Hepatic stellate cell (primary cell): ENCODE measurements at regions not wholly inside any gene's neighbourhood (a gene's known extent, or its start where the extent isn't known, plus 50 kb on each side); places are given as distances from the start of the nearest gene placed in this dataset.

Experiments used
- DNase-seq: peaks from one replicate; pipeline ENCODE4 v3.0.0; 2011; ENCODE audit warnings: low spot score

DNA sequence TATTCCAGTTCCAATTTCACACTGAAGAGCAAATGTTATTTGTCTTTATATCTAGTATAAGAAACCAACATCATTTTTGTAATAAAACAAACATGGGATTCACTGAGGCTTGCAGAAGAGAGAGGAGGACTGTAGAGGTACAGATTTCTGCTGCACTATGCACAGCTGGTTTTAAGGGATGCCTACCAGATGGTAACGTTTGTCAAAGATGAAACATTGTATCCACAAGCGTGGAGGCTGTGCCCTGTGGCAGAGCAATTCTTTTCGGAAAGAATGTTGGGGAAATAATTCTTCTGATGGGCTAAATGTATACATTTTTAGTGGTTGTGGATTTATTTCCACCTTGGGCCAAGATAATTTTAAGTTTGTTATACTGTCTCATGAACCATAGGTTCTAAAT lies 272.4 kb downstream of the DUSP10 start:
- DNase-seq, result no peak

DNA sequence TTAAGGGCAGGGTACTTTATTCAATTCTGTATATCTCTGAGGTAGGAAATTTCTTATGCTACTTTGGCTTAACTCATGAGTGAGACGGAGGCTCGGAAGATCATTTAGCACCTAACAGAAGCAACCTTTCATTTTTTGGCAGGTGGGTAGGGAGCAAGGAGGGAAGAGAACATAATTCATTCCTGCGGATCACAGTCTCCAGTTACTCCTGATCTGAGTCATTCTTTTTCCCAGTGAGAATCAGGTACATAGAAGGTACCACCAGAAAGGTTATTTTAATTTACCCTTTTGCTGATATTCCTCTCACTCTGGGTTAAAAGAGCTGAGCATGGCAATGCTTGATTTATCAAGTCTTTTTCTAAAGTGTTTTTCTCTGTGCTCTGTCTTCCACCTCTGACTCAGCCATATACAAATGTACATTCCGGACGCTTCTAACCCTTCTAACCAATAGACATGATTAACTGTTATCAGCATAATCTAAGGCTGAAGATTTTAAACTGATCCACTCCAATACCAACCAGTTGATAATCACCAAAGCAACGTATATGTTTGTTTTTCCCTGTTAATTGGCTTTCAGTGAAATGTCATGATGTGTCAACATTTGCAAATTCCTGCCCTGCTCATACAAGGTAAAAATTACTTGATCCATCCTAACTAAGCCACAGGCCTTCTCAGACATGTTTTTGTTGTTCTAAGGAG lies 271.7 kb downstream of the DUSP10 start:
- no peak for DNase-seq

DNA sequence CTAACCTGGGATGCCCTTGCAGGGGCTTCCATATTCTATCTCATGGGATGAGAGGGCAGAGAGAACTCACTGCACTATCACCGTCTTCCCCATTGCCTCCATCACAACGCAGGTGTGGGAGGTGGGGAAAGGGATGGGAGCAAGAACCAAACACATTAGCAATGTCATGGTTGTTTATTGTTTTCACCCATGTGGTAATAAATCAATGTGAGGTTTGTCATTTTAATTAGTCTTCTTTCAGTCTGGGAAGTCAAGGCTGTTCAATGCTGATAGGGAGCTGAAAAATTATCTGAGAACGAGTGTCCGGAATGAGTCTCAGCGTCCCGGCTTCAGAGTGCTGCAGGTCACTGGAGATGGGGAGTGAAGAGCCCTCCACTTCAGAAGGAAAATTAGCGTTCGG lies 268.5 kb downstream of the DUSP10 start:
- DNase-seq, result no peak

GRCh38 chr1:221477252-221477651 lies 264.6 kb downstream of the DUSP10 start:
- DNase-seq, result no peak

DNA sequence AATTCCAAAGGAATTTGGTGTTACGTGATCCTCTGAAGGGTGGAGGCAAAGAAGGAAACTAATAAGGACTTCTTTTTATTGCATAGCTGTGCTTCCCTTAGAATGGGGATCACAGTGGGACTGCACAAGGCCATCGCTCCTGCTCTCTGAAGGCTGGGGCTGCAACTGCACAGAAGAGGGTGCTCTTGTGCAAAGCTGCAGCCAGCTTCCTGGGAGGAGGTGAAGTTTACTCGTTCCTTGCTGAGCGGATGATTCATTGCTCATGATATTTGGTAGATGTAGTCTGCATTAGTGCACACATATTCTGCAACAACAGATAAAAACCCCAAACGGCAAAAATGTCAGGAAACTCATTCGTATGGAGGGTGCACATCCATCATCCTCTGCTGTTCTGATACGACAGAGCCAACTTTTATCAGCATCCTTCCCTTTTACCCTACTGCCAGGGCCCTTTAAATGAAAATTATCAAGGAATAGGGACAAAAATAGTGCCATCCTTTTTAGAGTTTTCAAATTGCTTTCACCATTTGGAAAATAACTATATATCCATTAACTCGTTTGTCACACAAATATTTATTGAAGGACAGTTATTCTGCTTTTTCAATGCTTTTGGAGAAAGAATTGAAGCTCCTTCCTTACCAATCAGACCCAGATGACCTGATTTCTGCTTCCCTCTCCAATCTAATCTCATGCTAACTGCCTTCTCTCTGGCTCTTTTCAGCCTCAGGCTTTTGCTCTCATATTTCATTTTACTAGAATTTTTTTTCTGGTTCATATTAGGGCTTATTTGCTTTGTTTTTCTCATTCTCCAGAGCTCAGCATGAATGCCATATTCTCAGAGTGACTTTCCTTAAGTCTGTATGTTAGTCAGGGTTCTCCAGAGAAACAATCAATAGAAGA lies 263.6 kb downstream of the DUSP10 start:
- DNase-seq, result peak; percentile 55

- DNase-seq, result peak; percentile 38
These were observed 253.9 kb downstream of the DUSP10 start for GRCh38 chr1:221487781-221488524.

- no peak for DNase-seq
These were observed 253.3 kb downstream of the DUSP10 start for GRCh38 chr1:221488550-221488949.

GRCh38 chr1:221494670-221495069 lies 247.2 kb downstream of the DUSP10 start:
- no peak for DNase-seq

GRCh38 chr1:221497046-221497445 lies 244.8 kb downstream of the DUSP10 start:
- no peak for DNase-seq

DNA sequence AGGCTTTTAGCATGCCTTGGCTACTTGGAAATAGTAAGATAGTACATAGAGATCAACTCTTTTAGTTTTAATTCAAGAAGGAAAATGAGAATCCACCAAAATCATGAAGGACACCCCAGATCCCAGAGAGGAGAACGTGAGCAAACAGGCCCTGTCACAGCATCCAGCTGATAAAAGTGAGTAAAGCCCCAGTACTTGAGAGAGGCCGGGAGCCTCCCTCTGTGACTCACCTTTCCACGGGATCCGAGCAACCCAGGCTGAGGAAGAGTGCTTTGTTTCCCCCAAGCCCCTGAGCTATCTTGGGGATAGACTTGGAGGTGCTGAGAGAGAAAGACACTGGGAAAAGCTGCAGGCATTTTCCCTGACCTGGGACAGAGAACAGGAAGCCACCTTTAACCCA lies 238.6 kb downstream of the DUSP10 start:
- DNase-seq, result no peak

DNA sequence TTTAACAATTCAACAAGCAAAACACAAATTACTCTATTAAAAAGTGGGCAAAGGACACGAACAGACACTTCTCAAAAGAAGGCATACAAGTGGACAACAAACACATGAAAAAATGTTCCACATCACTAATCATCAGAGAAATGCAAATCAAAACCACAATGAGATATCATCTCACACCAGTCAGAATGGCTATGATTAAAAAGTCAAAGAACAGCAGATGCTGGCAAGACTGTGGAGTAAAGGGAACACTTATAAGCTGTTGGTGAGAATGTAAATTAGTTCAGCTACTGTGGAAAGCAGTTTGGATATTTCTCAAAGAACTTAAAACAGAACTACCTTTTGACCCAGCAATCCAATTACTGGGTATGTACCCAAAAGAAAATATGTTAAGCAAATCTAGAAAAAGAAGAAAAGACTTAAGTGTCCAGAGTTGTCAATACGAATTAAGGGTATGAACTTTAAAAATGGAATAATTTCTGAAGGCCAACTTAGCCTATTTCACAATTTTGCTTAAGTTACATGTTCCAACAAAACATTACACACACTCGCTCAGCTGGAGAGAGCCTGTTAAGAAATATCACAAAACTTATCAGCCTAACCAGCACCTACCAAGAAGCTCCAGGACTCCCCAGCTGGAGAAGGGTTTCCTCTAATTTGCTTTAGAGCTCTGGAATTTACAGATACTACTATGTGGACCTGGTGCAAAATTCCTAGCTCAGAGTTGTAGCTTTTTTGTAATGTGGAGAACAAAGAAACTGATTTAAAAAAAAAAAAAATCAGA lies 232.1 kb downstream of the DUSP10 start:
- DNase-seq, result no peak

- no peak for DNase-seq
These were observed 230.9 kb downstream of the DUSP10 start for GRCh38 chr1:221510793-221511503.

- DNase-seq, result no peak
These were observed 230.1 kb downstream of the DUSP10 start for GRCh38 chr1:221511797-221512196.

GRCh38 chr1:221514806-221515205 lies 227.1 kb downstream of the DUSP10 start:
- no peak for DNase-seq

DNA sequence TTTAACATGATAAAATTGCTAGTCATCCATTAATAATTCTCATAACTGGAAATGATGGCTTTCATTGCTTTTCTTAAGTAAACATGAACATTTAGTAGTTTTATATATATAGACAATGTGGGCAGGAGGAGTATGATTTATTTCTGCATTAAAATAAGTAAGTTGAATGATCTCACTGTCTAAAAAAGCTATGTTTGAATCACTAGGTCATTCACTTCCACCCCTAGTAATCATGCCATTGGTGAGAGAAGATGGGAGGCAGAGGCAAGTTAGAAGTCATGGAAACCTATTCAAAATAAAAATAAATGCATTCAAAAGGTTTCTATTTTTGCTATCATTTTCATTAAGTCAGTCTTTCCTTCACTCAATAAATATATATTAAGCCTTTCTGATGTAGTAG lies 226.4 kb downstream of the DUSP10 start:
- DNase-seq, result peak; percentile 53

- no peak for DNase-seq
These were observed 223.9 kb downstream of the DUSP10 start for GRCh38 chr1:221517961-221518360.

DNA sequence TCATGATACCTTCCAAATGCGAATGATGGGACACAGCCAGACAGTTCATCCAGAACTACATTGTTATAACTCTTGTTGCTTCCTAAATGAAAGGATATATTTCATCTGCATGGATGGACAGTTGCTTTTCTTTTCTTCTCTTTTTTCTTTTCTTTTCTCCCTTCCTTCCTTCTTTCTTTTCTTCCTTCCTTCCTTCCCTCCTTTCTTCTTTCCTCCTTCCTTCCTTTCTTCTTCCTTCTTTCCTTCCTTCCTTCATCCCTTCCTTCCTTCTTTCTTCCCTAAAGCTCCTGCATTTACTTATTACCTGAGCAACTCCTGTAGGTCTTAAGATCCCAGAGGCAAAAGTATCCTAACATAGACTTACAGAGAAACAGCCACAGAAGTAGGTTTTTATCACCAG lies 221.6 kb downstream of the DUSP10 start:
- DNase-seq, result no peak

- no peak for DNase-seq
These were observed 220.2 kb downstream of the DUSP10 start for GRCh38 chr1:221521686-221522085.

- no peak for DNase-seq
These were observed 219.4 kb downstream of the DUSP10 start for GRCh38 chr1:221522529-221522940.

GRCh38 chr1:221525749-221526148 lies 216.1 kb downstream of the DUSP10 start:
- DNase-seq, result no peak

DNA sequence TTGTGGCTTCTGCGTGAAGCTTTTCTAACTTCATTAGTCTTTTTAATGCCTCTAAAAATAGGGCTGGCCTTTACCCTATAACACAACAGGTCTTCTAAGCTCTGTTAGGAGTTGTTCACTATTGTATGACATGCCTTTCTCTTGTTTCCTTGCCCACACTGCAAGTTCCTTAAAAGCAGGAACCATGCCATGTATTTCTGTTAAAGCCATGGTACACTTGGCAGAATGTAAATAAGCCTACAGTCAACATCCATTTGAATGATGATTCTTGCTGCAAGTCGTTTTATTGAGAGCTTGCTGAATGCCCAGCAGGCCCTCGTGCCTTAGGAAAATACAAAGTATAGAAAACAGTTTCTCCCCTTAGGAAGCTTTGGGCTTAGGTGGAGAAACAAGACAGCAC lies 214.6 kb downstream of the DUSP10 start:
- no peak for DNase-seq
